ENCODE measurements at regions not wholly inside any gene's neighbourhood (a gene's known extent, or its start where the extent isn't known, plus 50 kb on each side); places are given as distances from the start of the nearest gene placed in this dataset.

DNA sequence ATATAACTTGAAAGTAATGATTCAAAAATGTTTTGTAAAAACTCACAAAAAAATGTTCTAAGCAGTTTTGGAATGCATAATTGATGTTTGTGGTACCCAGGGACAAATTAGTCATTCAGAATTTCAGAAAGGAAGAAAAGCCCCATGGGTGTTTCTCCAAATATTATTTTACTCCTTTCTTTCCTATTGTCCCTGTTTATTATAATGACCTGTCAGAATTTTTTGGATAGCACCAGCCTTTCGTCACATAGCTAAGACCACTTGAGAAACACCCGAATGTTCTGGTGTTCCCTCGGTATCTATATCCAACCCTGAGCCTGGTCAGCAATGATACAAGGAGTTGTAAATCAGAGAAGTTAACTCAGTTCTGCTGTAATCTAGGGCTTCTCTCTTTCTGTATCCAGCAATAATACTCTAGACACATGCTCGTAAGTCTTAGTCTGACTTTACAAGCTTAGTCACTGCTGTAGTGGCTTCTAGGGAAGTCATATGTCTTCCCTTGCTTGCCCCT lies 64.8 kb upstream of the MEOX2 start:
- peak overlapping the region; percentile 6 to 63 (median 53) for H3K27ac Mint-ChIP-seq
- peaks cover 32% of the 10 kb centered on the region for H3K4me1 Mint-ChIP-seq
- no peaks in the 10 kb centered on the region for H3K9me3 Mint-ChIP-seq
- no peaks in the 10 kb centered on the region for H3K27me3 Mint-ChIP-seq (ENCODE audit: low read depth)
- no peaks in the 10 kb centered on the region for H3K36me3 Mint-ChIP-seq (ENCODE audit: low read depth)
- TF ChIP-seq, protein P1, sequence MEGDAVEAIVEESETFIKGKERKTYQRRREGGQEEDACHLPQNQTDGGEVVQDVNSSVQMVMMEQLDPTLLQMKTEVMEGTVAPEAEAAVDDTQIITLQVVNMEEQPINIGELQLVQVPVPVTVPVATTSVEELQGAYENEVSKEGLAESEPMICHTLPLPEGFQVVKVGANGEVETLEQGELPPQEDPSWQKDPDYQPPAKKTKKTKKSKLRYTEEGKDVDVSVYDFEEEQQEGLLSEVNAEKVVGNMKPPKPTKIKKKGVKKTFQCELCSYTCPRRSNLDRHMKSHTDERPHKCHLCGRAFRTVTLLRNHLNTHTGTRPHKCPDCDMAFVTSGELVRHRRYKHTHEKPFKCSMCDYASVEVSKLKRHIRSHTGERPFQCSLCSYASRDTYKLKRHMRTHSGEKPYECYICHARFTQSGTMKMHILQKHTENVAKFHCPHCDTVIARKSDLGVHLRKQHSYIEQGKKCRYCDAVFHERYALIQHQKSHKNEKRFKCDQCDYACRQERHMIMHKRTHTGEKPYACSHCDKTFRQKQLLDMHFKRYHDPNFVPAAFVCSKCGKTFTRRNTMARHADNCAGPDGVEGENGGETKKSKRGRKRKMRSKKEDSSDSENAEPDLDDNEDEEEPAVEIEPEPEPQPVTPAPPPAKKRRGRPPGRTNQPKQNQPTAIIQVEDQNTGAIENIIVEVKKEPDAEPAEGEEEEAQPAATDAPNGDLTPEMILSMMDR (IDR thresholded peaks at IDR 0.05; ENCODE audit: unreplicated experiment in 3 of 3), result no peak
- no peak overlapping the region for H3K4me3 Mint-ChIP-seq

DNA sequence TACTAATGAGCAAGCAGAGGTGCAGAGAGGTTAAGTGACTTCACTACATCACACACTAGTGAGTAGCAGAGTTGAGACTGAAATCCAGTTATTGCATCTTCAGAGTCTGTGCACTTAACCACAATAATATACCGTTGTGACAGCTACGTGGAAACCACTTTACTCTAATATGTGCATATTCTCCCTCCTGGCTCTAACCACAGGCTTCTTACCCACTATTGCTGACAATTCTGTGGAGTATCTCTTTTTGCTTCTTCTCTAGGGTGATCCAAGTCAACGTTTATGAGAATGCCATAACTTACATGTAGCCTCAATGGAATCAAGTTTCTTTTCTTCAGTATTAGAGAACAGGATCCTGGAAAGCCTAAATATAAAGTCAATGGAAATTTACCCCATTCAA lies 64.2 kb upstream of the MEOX2 start:
- peaks cover 32% of the 10 kb centered on the region for H3K4me1 Mint-ChIP-seq
- no peaks in the 10 kb centered on the region for H3K36me3 Mint-ChIP-seq (ENCODE audit: low read depth)
- H3K27me3 Mint-ChIP-seq (ENCODE audit: low read depth), result no peaks in the 10 kb centered on the region
- no peaks in the 10 kb centered on the region for H3K9me3 Mint-ChIP-seq
- TF ChIP-seq, protein P1 (IDR thresholded peaks at IDR 0.05; ENCODE audit: unreplicated experiment in 3 of 3), result no peak
- peak overlapping the region in 1 of 3 experiments; percentile 4 for H3K27ac Mint-ChIP-seq
- H3K4me3 Mint-ChIP-seq, result no peak overlapping the region

DNA sequence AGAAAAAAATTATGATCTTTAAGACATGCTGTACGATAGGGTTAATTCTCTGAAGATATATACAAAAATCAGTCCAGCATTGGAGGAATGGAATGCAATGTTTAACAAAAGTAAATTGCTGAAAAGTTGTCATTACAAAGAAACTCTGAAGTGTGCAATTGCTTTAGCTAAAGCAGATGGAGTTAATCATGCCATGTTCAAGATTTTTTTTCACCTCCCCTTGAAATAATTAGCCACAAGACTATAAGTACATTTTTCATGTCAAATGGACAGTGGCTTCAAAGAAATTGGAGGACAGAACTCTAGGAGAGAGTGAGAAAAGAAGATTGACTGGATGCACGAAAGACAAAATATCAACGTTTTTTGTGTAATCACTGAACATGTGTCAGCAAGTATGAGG lies 63.1 kb upstream of the MEOX2 start:
- H3K27me3 Mint-ChIP-seq (ENCODE audit: low read depth), result no peaks in the 10 kb centered on the region
- TF ChIP-seq, protein P1 (IDR thresholded peaks at IDR 0.05; ENCODE audit: unreplicated experiment in 3 of 3), result no peak
- no peaks in the 10 kb centered on the region for H3K36me3 Mint-ChIP-seq (ENCODE audit: low read depth)
- no peak overlapping the region for H3K27ac Mint-ChIP-seq
- H3K9me3 Mint-ChIP-seq, result no peaks in the 10 kb centered on the region
- peaks cover 32% of the 10 kb centered on the region for H3K4me1 Mint-ChIP-seq
- no peak overlapping the region for H3K4me3 Mint-ChIP-seq

DNA sequence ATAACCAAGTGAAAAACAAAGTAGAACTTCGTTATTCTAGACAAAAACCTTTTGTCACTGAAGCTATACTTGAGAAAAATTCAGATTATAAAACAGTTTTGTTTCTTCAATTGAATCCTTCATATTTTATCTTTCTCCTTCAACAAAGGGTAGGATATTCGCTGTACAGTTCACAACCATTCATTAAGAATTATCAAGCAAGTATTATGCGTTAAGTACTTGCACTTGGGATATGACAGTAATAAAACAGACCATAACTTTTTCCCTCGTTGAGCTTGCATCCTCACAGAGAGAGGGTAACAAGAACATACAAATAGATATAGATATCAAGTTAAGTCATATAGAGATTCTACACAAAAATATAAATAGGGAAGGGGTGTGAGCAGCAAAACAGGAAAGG lies 61.2 kb upstream of the MEOX2 start:
- Mint-ChIP-seq H3K4me1 (peaks cover 20% of the 10 kb centered on the region), H3K36me3 (ENCODE audit: low read depth) (no peaks in the 10 kb centered on the region), H3K27ac (no peak overlapping the region), H3K4me3 (no peak overlapping the region), H3K27me3 (ENCODE audit: low read depth) (no peaks in the 10 kb centered on the region), H3K9me3 (no peaks in the 10 kb centered on the region)
- TF ChIP-seq, protein P1 (IDR thresholded peaks at IDR 0.05; ENCODE audit: unreplicated experiment in 3 of 3), result no peak

DNA sequence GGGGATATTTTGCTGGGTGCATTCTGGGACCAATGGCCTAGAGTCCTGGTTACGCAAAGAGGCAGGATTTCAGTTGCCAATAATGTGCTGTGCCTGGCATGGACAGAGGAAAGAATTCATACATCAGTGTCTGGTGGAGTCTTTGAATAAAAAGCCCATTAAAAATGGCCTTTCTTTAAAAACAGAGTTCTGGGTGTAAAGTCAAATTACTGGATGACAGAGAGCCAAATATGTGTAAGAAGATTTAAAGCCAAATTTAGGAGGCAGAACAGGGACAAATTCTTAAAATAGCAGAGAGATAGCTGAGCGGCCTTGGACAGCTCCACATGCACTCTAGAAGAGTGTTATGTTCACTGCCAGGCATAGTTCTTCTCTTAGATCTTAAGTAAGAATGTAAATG lies 60.8 kb upstream of the MEOX2 start:
- no peaks in the 10 kb centered on the region for H3K27me3 Mint-ChIP-seq (ENCODE audit: low read depth)
- no peak overlapping the region for H3K4me3 Mint-ChIP-seq
- TF ChIP-seq, protein P1 (IDR thresholded peaks at IDR 0.05; ENCODE audit: unreplicated experiment in 3 of 3), result no peak
- no peak overlapping the region for H3K27ac Mint-ChIP-seq
- peaks cover 17% of the 10 kb centered on the region for H3K4me1 Mint-ChIP-seq
- H3K9me3 Mint-ChIP-seq, result no peaks in the 10 kb centered on the region
- no peaks in the 10 kb centered on the region for H3K36me3 Mint-ChIP-seq (ENCODE audit: low read depth)

DNA sequence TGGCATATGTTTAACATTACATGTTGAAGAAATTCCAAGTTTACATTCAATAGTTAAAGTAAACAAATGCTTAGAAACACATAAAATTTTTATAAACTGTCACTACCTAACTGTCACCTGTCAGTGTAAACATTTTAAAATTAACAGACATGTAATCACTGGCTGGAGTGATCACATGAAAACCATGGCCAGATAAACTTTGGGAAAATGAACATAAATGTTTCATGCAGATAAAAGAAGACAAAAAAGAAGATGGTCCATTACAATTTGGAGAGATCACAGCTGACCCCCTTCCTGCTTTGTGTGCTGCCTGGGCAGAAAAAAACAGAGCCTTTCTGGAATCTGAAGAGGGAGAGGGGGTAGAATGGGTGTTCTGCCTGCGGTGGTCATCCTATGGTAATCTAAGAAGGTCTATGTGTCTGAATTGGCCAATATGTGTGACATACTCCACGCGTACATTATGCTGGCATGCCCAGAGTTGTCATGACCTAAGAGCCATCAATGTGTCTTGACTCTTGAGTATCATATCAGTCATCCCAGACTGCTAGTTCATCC lies 57.5 kb upstream of the MEOX2 start:
- H3K27ac Mint-ChIP-seq, result no peak overlapping the region
- H3K4me3 Mint-ChIP-seq, result no peak overlapping the region
- H3K27me3 Mint-ChIP-seq (ENCODE audit: low read depth), result no peaks in the 10 kb centered on the region
- H3K36me3 Mint-ChIP-seq (ENCODE audit: low read depth), result no peaks in the 10 kb centered on the region
- peaks cover 8% of the 10 kb centered on the region for H3K4me1 Mint-ChIP-seq
- TF ChIP-seq, protein P1 (IDR thresholded peaks at IDR 0.05; ENCODE audit: unreplicated experiment in 3 of 3), result no peak
- H3K9me3 Mint-ChIP-seq, result peaks cover 2% of the 10 kb centered on the region

Data from nephron (organoid).